ENCODE measurements at regions not wholly inside any gene's neighbourhood (a gene's known extent, or its start where the extent isn't known, plus 50 kb on each side); places are given as distances from the start of the nearest gene placed in this dataset.

- DNase-seq, result no peak
These were observed 169.2 kb upstream of the SPATS2L start for GRCh38 chr2:200137271-200137670.

- DNase-seq, result no peak
These were observed 168.8 kb upstream of the SPATS2L start for GRCh38 chr2:200137691-200138090.

GRCh38 chr2:200138391-200139124, 167.9 kb upstream of the SPATS2L start:
- no peak for DNase-seq

- no peak for DNase-seq
These were observed 161.9 kb upstream of the SPATS2L start for GRCh38 chr2:200144571-200144970.

GRCh38 chr2:200146501-200146900, 160.0 kb upstream of the SPATS2L start:
- DNase-seq, result no peak

- DNase-seq, result no peak
These were observed 159.1 kb upstream of the SPATS2L start for GRCh38 chr2:200147371-200147770.

- DNase-seq, result no peak
These were observed 158.1 kb upstream of the SPATS2L start for GRCh38 chr2:200148366-200148765.

GRCh38 chr2:200150411-200151086, 155.9 kb upstream of the SPATS2L start:
- DNase-seq, result no peak

GRCh38 chr2:200155652-200156051, 150.8 kb upstream of the SPATS2L start:
- DNase-seq, result no peak

- DNase-seq, result peak in 1 of 58 donors; percentile 0
These were observed 150.2 kb upstream of the SPATS2L start for GRCh38 chr2:200156166-200156835.

GRCh38 chr2:200158647-200159356, 147.7 kb upstream of the SPATS2L start:
- DNase-seq, result no peak

- DNase-seq, result no peak
These were observed 147.2 kb upstream of the SPATS2L start for GRCh38 chr2:200159357-200159707.

- DNase-seq, result no peak
These were observed 146.4 kb upstream of the SPATS2L start for GRCh38 chr2:200159829-200160781.

GRCh38 chr2:200161458-200161857, 145.0 kb upstream of the SPATS2L start:
- DNase-seq, result no peak

- no peak for DNase-seq
These were observed 140.8 kb upstream of the SPATS2L start for GRCh38 chr2:200165687-200166086.

- DNase-seq, result no peak
These were observed 137.6 kb upstream of the SPATS2L start for GRCh38 chr2:200168641-200169555.

- DNase-seq, result no peak
These were observed 136.3 kb upstream of the SPATS2L start for GRCh38 chr2:200170221-200170620.

GRCh38 chr2:200171731-200172482, 134.6 kb upstream of the SPATS2L start:
- no peak for DNase-seq

GRCh38 chr2:200172521-200172920, 134.0 kb upstream of the SPATS2L start:
- DNase-seq, result no peak

All from anterior cingulate cortex (tissue), 58 donors.